GM23338 (cell line): ENCODE measurements at regions not wholly inside any gene's neighbourhood (a gene's known extent, or its start where the extent isn't known, plus 50 kb on each side); places are given as distances from the start of the nearest gene placed in this dataset.
A peak's percentile ranks its signal among the peaks of the same experiment; 100 is the strongest.

Experiments used
- ATAC-seq: fragments of 200-7000 bp; cut with Tn5 transposase; 3 replicates; pipeline ENCODE4 v1.9.1; 2020
- DNase-seq: peaks from one replicate; pipeline ENCODE4 v3.0.0-alpha.2; 2015; ENCODE audit warnings: low spot score
- H2AFZ ChIP-seq: fragments of 200-600 bp; sonication (generic); 2 replicates; pipeline ENCODE4 v1.8.0; 2016; ENCODE audit warnings: antibody characterized with exemption, mild to moderate bottlenecking, moderate library complexity
- H3F3A ChIP-seq: fragments of 200-600 bp; sonication (generic); replicated peaks from 2 replicates; pipeline ENCODE4 v1.8.0; 2017; ENCODE audit warnings: antibody characterized with exemption, mixed run types, low read depth
- H3K27ac ChIP-seq: fragments of 200-600 bp; sonication (generic); 2 replicates; pipeline ENCODE4 v1.6.1; 2016; ENCODE audit warnings: low read depth
- H3K27me3 ChIP-seq: fragments of 200-600 bp; sonication (generic); 2 replicates; pipeline ENCODE4 v1.8.0; 2016; ENCODE audit warnings: mild to moderate bottlenecking, mixed run types, moderate library complexity; ENCODE audit not compliant: insufficient read depth
- H3K36me3 ChIP-seq: fragments of 200-600 bp; sonication (generic); 2 replicates; pipeline ENCODE4 v1.8.0; 2016; ENCODE audit warnings: mild to moderate bottlenecking; ENCODE audit not compliant: insufficient read depth
- H3K4me1 ChIP-seq: fragments of 200-600 bp; sonication (generic); 2 replicates; pipeline ENCODE4 v1.8.0; 2016; ENCODE audit warnings: mild to moderate bottlenecking, moderate library complexity; ENCODE audit not compliant: insufficient read depth
- H3K4me2 ChIP-seq: fragments of 200-600 bp; sonication (generic); 2 replicates; pipeline ENCODE4 v1.7.1; 2017; ENCODE audit warnings: mixed run types
- H3K4me3 ChIP-seq: fragments of 200-600 bp; sonication (generic); 2 replicates; pipeline ENCODE4 v1.6.1; 2016; ENCODE audit warnings: mixed run types
- H3K79me2 ChIP-seq: fragments of 200-600 bp; sonication (generic); replicated peaks from 2 replicates; pipeline ENCODE4 v1.8.0; 2017; ENCODE audit warnings: mild to moderate bottlenecking; ENCODE audit not compliant: insufficient read depth
- H3K9me2 ChIP-seq: fragments of 200-600 bp; sonication (generic); 2 replicates; pipeline ENCODE4 v1.8.0; 2017; ENCODE audit not compliant: insufficient read depth
- H4K20me1 ChIP-seq: fragments of 200-600 bp; sonication (generic); replicated peaks from 2 replicates; pipeline ENCODE4 v1.8.0; 2017; ENCODE audit warnings: mild to moderate bottlenecking; ENCODE audit not compliant: insufficient read depth
- H3K27ac Mint-ChIP-seq: 2 replicates; pipeline ENCODE4 v1.8.0; 2020; ENCODE audit warnings: inconsistent platforms, mild to moderate bottlenecking, moderate library complexity, mixed read lengths
- H3K27me3 Mint-ChIP-seq: 3 replicates; pipeline ENCODE4 v1.8.0; 2022; ENCODE audit warnings: low read depth, mild to moderate bottlenecking, moderate library complexity, mixed read lengths, inconsistent platforms; ENCODE audit not compliant: insufficient read depth, poor library complexity
- H3K36me3 Mint-ChIP-seq: 3 replicates; pipeline ENCODE4 v1.8.0; 2021; ENCODE audit warnings: low read depth, mild to moderate bottlenecking, inconsistent platforms, moderate library complexity, mixed read lengths
- H3K4me1 Mint-ChIP-seq: 3 replicates; pipeline ENCODE4 v1.8.0; 2020; ENCODE audit warnings: mild to moderate bottlenecking, inconsistent platforms, mixed read lengths
- H3K4me3 Mint-ChIP-seq: 3 replicates; pipeline ENCODE4 v1.8.0; 2021; ENCODE audit warnings: moderate library complexity, mild to moderate bottlenecking, inconsistent platforms, mixed read lengths
- H3K9me3 Mint-ChIP-seq: 3 replicates; pipeline ENCODE4 v1.8.0; 2020; ENCODE audit warnings: moderate library complexity, mild to moderate bottlenecking, inconsistent platforms, mixed read lengths
- CREB1 ChIP-seq: fragments of 250-450 bp; sonication (Bioruptor Pico); IDR thresholded peaks from 2 replicates; pipeline ENCODE4 v1.5.0; 2020; ENCODE audit warnings: low read depth, mild to moderate bottlenecking, moderate library complexity
- EZH2phosphoT487 ChIP-seq: fragments of 200-600 bp; sonication (generic); IDR thresholded peaks from one replicate; pipeline ENCODE4 v1.8.1; 2018; ENCODE audit warnings: antibody characterized with exemption; ENCODE audit not compliant: unreplicated experiment
- JUNB ChIP-seq: IDR thresholded peaks from one replicate; pipeline ENCODE4 v1.6.1; 2016; ENCODE audit warnings: antibody characterized with exemption; ENCODE audit not compliant: unreplicated experiment
- NANOG ChIP-seq: IDR thresholded peaks from 2 replicates; pipeline ENCODE4 v1.6.1; 2016; ENCODE audit warnings: antibody characterized with exemption, borderline replicate concordance
- POLR2AphosphoS5 ChIP-seq: IDR thresholded peaks from 2 replicates; pipeline ENCODE4 v1.6.1; 2016; ENCODE audit warnings: antibody characterized with exemption, low read depth
- STAT1 ChIP-seq: IDR thresholded peaks from one replicate; pipeline ENCODE4 v1.6.1; 2016; ENCODE audit warnings: antibody characterized with exemption; ENCODE audit not compliant: unreplicated experiment
- ZNF114 ChIP-seq: fragments of 250-450 bp; sonication (Bioruptor Pico); IDR thresholded peaks from 2 replicates; pipeline ENCODE4 v1.5.0; 2020; ENCODE audit warnings: mild to moderate bottlenecking, moderate library complexity
- ZNF331 ChIP-seq: fragments of 250-450 bp; sonication (Bioruptor Pico); IDR thresholded peaks from 2 replicates; pipeline ENCODE4 v1.5.0; 2020; ENCODE audit warnings: low read depth, mild to moderate bottlenecking, moderate library complexity
- TF ChIP-seq, protein P1 (sequence below), 2 experiments: fragments of 200-600 bp in 1 of 2; sonication (generic) in 1 of 2; conservative IDR thresholded peaks; 2 replicates each; pipeline versions ENCODE4 v1.5.1 to v1.6.1; 2016 to 2017; ENCODE audit warnings: antibody characterized with exemption in 2 of 2, low read depth in 2 of 2, mild to moderate bottlenecking in 2 of 2, moderate library complexity in 1 of 2
- TF ChIP-seq, protein P2 (sequence below): IDR thresholded peaks from 2 replicates; pipeline ENCODE4 v1.6.1; 2016; ENCODE audit warnings: antibody characterized with exemption
- TF ChIP-seq, protein P3 (sequence below): IDR thresholded peaks from one replicate; pipeline ENCODE4 v1.6.1; 2018; ENCODE audit warnings: antibody characterized with exemption; ENCODE audit not compliant: unreplicated experiment
- TF ChIP-seq, protein P4 (sequence below): fragments of 250-450 bp; sonication (Bioruptor Pico); IDR thresholded peaks from 2 replicates; pipeline ENCODE4 v1.5.0; 2020; ENCODE audit warnings: mild to moderate bottlenecking, moderate library complexity

DNA sequence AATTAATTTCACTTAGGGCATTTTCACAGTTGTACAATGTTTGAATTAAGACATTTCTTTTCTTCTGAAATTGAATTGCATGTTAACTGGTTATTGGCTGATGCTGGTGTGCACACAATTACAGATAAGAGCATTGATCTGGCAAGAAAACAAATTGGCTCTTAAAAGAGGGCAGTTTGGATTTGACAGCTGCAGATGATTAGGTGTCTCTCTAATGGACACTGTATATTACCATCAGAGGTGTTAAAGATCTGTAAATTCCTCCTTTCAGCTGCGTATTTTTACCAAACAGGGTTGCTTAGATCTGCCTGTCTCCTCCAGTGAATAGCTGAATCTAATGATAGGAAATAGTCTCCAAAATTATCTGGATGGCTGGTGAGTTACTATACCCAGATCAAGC is 198.5 kb downstream of the BLID start (continued):
- TF ChIP-seq, protein P1, sequence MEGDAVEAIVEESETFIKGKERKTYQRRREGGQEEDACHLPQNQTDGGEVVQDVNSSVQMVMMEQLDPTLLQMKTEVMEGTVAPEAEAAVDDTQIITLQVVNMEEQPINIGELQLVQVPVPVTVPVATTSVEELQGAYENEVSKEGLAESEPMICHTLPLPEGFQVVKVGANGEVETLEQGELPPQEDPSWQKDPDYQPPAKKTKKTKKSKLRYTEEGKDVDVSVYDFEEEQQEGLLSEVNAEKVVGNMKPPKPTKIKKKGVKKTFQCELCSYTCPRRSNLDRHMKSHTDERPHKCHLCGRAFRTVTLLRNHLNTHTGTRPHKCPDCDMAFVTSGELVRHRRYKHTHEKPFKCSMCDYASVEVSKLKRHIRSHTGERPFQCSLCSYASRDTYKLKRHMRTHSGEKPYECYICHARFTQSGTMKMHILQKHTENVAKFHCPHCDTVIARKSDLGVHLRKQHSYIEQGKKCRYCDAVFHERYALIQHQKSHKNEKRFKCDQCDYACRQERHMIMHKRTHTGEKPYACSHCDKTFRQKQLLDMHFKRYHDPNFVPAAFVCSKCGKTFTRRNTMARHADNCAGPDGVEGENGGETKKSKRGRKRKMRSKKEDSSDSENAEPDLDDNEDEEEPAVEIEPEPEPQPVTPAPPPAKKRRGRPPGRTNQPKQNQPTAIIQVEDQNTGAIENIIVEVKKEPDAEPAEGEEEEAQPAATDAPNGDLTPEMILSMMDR (conservative IDR thresholded peaks at IDR 0.05; ENCODE audit: low read depth in 2 of 2): no peak
- TF ChIP-seq POLR2AphosphoS5 (no peak), JUNB (no peak), ZNF331 (CRISPR knock-in tag) (no peak), STAT1 (no peak), CREB1 (CRISPR knock-in tag) (no peak)
- TF ChIP-seq, protein P2, sequence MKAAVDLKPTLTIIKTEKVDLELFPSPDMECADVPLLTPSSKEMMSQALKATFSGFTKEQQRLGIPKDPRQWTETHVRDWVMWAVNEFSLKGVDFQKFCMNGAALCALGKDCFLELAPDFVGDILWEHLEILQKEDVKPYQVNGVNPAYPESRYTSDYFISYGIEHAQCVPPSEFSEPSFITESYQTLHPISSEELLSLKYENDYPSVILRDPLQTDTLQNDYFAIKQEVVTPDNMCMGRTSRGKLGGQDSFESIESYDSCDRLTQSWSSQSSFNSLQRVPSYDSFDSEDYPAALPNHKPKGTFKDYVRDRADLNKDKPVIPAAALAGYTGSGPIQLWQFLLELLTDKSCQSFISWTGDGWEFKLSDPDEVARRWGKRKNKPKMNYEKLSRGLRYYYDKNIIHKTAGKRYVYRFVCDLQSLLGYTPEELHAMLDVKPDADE: no peak

DNA sequence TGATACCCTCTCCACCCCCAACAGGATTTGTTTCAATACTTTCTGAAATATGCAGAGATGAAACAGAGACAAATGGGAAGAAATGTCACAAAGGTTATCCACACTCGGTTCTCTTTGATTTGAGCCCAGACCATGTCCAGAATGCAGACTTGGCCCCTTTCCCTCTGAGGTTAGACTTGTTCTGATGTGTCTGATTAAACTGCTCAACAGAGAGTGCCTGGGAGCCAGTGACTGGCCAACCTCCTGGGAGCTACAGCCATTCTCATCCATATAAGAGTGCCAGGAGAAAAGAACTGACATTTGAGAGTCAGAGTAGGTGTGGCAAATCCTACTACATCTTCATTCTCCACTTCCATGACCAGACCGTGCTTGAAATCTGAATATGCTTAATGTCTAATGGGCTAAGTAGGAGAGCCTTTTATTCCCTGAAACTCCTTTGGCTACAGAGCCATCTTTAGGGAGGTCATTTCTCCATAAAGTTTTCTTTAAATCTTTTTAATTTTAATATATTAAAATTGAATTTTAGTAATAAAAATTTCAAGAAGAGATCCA is 201.4 kb downstream of the BLID start:
- DNase-seq: no peak
- TF ChIP-seq EZH2phosphoT487: no peak
- no peak for TF ChIP-seq ZNF114 (CRISPR knock-in tag)
- no peak for TF ChIP-seq STAT1
- no peak for TF ChIP-seq JUNB
- TF ChIP-seq, protein P3, sequence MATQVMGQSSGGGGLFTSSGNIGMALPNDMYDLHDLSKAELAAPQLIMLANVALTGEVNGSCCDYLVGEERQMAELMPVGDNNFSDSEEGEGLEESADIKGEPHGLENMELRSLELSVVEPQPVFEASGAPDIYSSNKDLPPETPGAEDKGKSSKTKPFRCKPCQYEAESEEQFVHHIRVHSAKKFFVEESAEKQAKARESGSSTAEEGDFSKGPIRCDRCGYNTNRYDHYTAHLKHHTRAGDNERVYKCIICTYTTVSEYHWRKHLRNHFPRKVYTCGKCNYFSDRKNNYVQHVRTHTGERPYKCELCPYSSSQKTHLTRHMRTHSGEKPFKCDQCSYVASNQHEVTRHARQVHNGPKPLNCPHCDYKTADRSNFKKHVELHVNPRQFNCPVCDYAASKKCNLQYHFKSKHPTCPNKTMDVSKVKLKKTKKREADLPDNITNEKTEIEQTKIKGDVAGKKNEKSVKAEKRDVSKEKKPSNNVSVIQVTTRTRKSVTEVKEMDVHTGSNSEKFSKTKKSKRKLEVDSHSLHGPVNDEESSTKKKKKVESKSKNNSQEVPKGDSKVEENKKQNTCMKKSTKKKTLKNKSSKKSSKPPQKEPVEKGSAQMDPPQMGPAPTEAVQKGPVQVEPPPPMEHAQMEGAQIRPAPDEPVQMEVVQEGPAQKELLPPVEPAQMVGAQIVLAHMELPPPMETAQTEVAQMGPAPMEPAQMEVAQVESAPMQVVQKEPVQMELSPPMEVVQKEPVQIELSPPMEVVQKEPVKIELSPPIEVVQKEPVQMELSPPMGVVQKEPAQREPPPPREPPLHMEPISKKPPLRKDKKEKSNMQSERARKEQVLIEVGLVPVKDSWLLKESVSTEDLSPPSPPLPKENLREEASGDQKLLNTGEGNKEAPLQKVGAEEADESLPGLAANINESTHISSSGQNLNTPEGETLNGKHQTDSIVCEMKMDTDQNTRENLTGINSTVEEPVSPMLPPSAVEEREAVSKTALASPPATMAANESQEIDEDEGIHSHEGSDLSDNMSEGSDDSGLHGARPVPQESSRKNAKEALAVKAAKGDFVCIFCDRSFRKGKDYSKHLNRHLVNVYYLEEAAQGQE: no peak
- no peak for TF ChIP-seq POLR2AphosphoS5
- TF ChIP-seq CREB1 (CRISPR knock-in tag): no peak
- TF ChIP-seq NANOG: no peak
- TF ChIP-seq, protein P4, sequence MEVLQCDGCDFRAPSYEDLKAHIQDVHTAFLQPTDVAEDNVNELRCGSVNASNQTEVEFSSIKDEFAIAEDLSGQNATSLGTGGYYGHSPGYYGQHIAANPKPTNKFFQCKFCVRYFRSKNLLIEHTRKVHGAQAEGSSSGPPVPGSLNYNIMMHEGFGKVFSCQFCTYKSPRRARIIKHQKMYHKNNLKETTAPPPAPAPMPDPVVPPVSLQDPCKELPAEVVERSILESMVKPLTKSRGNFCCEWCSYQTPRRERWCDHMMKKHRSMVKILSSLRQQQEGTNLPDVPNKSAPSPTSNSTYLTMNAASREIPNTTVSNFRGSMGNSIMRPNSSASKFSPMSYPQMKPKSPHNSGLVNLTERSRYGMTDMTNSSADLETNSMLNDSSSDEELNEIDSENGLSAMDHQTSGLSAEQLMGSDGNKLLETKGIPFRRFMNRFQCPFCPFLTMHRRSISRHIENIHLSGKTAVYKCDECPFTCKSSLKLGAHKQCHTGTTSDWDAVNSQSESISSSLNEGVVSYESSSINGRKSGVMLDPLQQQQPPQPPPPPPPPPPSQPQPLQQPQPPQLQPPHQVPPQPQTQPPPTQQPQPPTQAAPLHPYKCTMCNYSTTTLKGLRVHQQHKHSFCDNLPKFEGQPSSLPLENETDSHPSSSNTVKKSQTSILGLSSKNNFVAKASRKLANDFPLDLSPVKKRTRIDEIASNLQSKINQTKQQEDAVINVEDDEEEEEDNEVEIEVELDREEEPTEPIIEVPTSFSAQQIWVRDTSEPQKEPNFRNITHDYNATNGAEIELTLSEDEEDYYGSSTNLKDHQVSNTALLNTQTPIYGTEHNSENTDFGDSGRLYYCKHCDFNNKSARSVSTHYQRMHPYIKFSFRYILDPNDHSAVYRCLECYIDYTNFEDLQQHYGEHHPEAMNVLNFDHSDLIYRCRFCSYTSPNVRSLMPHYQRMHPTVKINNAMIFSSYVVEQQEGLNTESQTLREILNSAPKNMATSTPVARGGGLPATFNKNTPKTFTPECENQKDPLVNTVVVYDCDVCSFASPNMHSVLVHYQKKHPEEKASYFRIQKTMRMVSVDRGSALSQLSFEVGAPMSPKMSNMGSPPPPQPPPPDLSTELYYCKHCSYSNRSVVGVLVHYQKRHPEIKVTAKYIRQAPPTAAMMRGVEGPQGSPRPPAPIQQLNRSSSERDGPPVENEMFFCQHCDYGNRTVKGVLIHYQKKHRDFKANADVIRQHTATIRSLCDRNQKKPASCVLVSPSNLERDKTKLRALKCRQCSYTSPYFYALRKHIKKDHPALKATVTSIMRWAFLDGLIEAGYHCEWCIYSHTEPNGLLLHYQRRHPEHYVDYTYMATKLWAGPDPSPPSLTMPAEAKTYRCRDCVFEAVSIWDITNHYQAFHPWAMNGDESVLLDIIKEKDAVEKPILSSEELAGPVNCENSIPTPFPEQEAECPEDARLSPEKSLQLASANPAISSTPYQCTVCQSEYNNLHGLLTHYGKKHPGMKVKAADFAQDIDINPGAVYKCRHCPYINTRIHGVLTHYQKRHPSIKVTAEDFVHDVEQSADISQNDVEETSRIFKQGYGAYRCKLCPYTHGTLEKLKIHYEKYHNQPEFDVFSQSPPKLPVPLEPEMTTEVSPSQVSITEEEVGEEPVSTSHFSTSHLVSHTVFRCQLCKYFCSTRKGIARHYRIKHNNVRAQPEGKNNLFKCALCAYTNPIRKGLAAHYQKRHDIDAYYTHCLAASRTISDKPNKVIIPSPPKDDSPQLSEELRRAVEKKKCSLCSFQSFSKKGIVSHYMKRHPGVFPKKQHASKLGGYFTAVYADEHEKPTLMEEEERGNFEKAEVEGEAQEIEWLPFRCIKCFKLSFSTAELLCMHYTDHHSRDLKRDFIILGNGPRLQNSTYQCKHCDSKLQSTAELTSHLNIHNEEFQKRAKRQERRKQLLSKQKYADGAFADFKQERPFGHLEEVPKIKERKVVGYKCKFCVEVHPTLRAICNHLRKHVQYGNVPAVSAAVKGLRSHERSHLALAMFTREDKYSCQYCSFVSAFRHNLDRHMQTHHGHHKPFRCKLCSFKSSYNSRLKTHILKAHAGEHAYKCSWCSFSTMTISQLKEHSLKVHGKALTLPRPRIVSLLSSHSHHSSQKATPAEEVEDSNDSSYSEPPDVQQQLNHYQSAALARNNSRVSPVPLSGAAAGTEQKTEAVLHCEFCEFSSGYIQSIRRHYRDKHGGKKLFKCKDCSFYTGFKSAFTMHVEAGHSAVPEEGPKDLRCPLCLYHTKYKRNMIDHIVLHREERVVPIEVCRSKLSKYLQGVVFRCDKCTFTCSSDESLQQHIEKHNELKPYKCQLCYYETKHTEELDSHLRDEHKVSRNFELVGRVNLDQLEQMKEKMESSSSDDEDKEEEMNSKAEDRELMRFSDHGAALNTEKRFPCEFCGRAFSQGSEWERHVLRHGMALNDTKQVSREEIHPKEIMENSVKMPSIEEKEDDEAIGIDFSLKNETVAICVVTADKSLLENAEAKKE (CRISPR knock-in tag): no peak

More for the DNA sequence above, 201.4 kb downstream of the BLID start:
- Histone ChIP-seq H3K27ac (no peak overlapping the region), H3K9me2 (0 out of 2 replicates have a peak, but pooled peaks cover 7% of the 10 kb centered on the region), H3K4me3 (no peak overlapping the region), H2AFZ (peak overlapping the region; percentile 63; the same call in 1 of the 2 replicates), H3K4me2 (no peak overlapping the region), H4K20me1 (no peaks in the 10 kb centered on the region), H3F3A (no peaks in the 10 kb centered on the region), H3K4me1 (no peaks in the 10 kb centered on the region; the same call in 1 of the 2 replicates), H3K79me2 (no peaks in the 10 kb centered on the region), H3K27me3 (no peaks in the 10 kb centered on the region), H3K36me3 (no peaks in the 10 kb centered on the region)
- no peaks in the 10 kb centered on the region for H3K36me3 Mint-ChIP-seq
- no peak overlapping the region for H3K27ac Mint-ChIP-seq
- H3K4me3 Mint-ChIP-seq: no peak overlapping the region
- no peak for ATAC-seq
- H3K9me3 Mint-ChIP-seq: no peaks in the 10 kb centered on the region
- H3K4me1 Mint-ChIP-seq: peaks cover 6% of the 10 kb centered on the region; the same call in 2 of the 3 replicates
- no peaks in the 10 kb centered on the region for H3K27me3 Mint-ChIP-seq
